Fibroblast of mammary gland (primary cell): ENCODE measurements at regions not wholly inside any gene's neighbourhood (a gene's known extent, or its start where the extent isn't known, plus 50 kb on each side); places are given as distances from the start of the nearest gene placed in this dataset.

Experiments used
- DNase-seq: peaks from one replicate; pipeline ENCODE4 v3.0.0-alpha.2; 2010; ENCODE audit warnings: low read depth
- H3K4me3 ChIP-seq: 2 replicates; pipeline ENCODE4 v1.5.1; 2011; ENCODE audit warnings: low read depth, mild to moderate bottlenecking, low read length, moderate library complexity; ENCODE audit not compliant: control insufficient read depth
- TF ChIP-seq, protein P1 (sequence below): conservative IDR thresholded peaks from 2 replicates; pipeline ENCODE4 v1.5.1; 2011; ENCODE audit warnings: low read depth, low read length, inconsistent platforms; ENCODE audit not compliant: control insufficient read depth, insufficient read depth

- H3K4me3 ChIP-seq = no peak overlapping the region
- TF ChIP-seq, protein P1, sequence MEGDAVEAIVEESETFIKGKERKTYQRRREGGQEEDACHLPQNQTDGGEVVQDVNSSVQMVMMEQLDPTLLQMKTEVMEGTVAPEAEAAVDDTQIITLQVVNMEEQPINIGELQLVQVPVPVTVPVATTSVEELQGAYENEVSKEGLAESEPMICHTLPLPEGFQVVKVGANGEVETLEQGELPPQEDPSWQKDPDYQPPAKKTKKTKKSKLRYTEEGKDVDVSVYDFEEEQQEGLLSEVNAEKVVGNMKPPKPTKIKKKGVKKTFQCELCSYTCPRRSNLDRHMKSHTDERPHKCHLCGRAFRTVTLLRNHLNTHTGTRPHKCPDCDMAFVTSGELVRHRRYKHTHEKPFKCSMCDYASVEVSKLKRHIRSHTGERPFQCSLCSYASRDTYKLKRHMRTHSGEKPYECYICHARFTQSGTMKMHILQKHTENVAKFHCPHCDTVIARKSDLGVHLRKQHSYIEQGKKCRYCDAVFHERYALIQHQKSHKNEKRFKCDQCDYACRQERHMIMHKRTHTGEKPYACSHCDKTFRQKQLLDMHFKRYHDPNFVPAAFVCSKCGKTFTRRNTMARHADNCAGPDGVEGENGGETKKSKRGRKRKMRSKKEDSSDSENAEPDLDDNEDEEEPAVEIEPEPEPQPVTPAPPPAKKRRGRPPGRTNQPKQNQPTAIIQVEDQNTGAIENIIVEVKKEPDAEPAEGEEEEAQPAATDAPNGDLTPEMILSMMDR = no peak
- no peak for DNase-seq
Observed at GRCh38 chr5:91221917-91222316, 161.2 kb downstream of the ARRDC3 start.

GRCh38 chr5:91219803-91220371 is 163.2 kb downstream of the ARRDC3 start:
- no peak overlapping the region for H3K4me3 ChIP-seq
- DNase-seq = peak; percentile 71

DNA sequence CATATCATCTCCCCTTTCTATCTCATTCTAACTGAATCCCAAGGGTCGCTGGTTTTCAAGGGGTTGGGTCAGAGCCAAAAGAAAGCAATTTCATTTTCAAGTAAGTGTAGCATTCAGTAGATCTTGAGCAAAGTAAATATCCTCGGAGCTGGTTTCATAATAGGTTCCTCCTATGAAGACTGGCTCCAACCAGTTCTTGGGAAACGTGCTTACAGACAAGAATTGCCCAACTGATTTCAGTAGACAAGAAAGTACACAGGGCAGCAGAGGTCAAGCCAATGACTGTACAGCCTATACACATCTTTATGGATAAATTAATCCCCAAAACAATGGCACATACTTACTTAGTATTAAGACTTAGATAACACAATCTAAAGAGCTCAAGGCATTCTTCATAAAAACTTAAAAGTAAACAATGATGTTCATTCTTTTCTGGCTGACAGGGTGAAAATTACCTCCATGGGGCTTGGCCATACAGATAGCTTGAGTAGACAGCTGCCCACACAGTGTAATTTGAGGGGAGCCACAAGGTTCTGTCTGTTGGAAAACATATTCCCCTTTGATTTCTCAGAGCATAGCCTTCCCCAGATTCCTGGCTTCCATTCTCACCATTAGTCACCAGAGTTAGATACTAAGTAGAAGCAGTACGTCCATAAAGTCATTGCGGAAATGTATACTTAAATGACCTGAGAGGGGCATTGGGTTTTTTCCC is 163.9 kb downstream of the ARRDC3 start:
- TF ChIP-seq, protein P1 = no peak
- no peak overlapping the region for H3K4me3 ChIP-seq
- DNase-seq = peak; percentile 95

More at GRCh38 chr5:91219803-91220371, 163.2 kb downstream of the ARRDC3 start:
- TF ChIP-seq, protein P1 = peak; percentile 55

DNA sequence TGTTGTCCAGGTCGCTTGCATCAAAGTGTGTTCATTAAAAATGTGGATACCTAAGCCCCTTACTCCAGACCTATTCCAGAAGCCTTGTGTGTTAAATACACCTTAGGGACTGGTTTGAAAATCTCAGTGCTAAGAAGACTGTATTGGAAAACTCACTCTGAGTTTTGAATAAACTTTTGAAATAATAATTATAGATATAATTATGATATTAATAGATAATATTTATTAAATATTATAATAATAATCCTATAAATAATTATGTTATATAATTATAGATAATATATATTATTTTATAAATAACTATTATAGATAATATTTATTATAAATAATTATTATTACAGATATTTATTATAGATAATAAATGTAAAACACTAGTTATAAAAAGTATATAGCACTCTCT is 165.3 kb downstream of the ARRDC3 start:
- TF ChIP-seq, protein P1 = no peak

GRCh38 chr5:91214571-91214970 is 168.5 kb downstream of the ARRDC3 start:
- H3K4me3 ChIP-seq = no peak overlapping the region
- DNase-seq = no peak
- TF ChIP-seq, protein P1 = no peak

More for the DNA sequence above, 165.3 kb downstream of the ARRDC3 start:
- H3K4me3 ChIP-seq = no peak overlapping the region
- DNase-seq = no peak
